GM12864 (cell line): ENCODE measurements at regions not wholly inside any gene's neighbourhood (a gene's known extent, or its start where the extent isn't known, plus 50 kb on each side); places are given as distances from the start of the nearest gene placed in this dataset.
"Not testable (repeated sequence)": the region's sequence is repeated elsewhere in the genome, so short reads cannot be mapped to it uniquely, and the experiment has no call there.

Experiments used
- DNase-seq: peaks from one replicate; pipeline ENCODE4 v3.0.0-alpha.2; 2011; ENCODE audit warnings: low read depth
- H3K4me3 ChIP-seq: 2 replicates; pipeline ENCODE4 v1.5.1; 2011; ENCODE audit warnings: mild to moderate bottlenecking, low read depth, low read length, control low read depth
- TF ChIP-seq, protein P1 (sequence below): IDR thresholded peaks from 2 replicates; pipeline ENCODE4 v1.5.1; 2011; ENCODE audit warnings: low read depth, mild to moderate bottlenecking, moderate library complexity, low read length, control low read depth, inconsistent platforms; ENCODE audit errors: missing control alignments

DNA sequence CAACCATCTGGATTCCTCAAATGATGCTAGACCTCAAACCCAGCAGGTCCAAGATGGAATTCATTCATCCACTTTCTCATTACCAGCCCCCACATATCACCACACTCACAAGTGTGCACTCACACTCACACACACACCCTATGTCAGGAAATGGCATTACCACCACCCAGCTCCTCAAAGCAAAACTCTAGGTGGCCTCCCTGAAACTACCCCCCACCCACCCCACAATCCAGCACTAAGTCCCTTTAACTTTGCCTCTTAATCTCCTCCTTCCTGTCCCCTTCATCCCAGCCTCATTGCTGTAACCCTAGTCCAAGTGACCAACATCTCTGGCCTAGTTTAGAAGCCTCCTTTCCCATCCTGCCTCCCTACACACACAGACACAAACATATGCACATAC, 109.4 kb downstream of the TNFAIP3 start:
- TF ChIP-seq, protein P1, sequence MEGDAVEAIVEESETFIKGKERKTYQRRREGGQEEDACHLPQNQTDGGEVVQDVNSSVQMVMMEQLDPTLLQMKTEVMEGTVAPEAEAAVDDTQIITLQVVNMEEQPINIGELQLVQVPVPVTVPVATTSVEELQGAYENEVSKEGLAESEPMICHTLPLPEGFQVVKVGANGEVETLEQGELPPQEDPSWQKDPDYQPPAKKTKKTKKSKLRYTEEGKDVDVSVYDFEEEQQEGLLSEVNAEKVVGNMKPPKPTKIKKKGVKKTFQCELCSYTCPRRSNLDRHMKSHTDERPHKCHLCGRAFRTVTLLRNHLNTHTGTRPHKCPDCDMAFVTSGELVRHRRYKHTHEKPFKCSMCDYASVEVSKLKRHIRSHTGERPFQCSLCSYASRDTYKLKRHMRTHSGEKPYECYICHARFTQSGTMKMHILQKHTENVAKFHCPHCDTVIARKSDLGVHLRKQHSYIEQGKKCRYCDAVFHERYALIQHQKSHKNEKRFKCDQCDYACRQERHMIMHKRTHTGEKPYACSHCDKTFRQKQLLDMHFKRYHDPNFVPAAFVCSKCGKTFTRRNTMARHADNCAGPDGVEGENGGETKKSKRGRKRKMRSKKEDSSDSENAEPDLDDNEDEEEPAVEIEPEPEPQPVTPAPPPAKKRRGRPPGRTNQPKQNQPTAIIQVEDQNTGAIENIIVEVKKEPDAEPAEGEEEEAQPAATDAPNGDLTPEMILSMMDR, result no peak
- DNase-seq, result no peak
- H3K4me3 ChIP-seq, result no peak overlapping the region

DNA sequence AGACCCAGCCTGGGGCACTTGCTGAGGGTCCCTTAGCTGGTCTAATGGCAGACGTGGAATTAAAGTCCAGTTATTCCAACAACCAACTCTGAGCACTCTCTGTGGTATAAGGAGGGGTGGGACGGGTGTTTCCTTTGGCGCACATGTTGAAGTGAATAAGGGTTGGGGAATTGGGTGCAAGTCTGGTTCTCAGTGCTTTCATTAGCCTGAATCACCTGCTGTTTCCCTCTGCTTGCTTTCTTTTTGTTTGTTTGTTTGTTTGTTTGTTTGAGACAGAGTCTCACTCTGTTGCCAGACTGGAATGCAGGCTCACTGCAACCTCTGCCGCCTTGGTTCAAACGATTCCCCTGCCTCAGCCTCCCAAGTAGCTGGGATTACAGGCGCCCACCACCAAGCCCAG, 110.1 kb downstream of the TNFAIP3 start:
- TF ChIP-seq, protein P1, result no peak

DNA sequence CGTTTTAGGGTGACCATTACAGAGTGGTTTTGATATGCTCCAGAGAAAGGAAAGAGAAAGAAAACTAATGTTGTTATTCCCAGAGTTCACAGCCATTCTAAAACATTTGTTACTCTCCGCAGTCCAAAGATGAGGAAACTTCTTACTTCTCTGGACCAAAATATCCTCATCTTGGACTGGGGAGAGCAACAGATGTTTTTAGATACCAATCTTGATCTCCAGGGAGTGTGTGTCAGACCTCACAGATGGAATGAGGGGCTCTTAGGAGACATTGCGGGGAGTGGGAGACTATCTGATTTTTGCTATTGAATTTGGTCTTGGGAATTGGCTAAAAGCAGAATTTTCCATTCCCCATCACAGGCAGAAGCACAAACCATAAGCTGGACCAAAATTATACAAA, 110.8 kb downstream of the TNFAIP3 start:
- H3K4me3 ChIP-seq, result no peak overlapping the region
- DNase-seq, result no peak
- TF ChIP-seq, protein P1, result no peak

More for the DNA sequence above, 110.1 kb downstream of the TNFAIP3 start:
- no peak for DNase-seq
- H3K4me3 ChIP-seq, result no peak overlapping the region

DNA sequence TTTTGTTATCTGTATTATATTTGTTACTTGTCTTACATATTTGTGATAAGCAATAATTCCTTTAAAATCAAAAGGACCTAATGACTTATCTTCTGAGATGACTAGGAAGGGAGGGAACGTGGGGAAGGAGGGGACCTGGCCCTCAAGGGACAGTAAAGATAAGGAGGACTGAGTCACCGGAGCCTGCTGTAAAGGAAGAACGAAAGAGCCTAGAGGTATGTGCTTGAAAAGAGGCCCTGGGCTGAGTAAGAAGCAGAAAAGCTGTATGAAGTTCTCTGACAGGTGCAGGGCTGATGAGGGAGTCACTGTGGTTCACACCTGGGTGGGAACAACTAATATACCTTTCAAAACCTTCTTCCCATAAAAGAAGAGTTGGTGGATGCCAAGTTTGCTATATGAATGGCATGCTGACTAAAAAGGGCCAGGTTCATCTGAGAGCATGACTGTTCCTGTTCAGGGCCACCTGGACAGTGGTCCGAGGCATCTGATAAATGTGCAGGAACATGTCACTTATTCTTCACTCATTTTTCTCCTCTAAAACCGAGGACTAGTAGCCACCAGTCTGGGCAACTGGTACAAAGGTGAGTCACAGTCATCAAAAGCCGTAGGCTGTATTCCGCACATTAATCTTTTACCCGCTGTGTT, 111.3 kb downstream of the TNFAIP3 start:
- H3K4me3 ChIP-seq, result no peak overlapping the region
- TF ChIP-seq, protein P1, result no peak
- DNase-seq, result no peak

DNA sequence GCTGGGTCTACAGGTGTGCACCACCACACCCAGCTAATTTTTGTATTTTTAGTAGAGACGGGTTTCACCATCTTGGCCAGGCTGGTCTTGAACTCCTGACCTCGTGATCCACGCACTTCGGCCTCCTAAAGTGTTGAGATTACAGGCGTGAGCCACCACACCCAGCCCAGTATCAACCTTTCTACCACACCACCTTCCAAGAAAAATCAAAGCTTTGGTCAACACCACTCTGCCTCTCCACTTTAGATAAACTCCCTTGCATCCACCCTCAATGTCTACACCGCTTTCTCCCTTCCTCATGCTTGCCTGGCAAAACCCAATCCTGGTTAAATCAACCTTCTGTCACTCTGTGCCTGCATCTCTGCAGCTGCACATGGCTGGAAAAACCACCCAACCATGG, 112.2 kb downstream of the TNFAIP3 start:
- not testable (repeated sequence) for DNase-seq, H3K4me3 ChIP-seq

DNA sequence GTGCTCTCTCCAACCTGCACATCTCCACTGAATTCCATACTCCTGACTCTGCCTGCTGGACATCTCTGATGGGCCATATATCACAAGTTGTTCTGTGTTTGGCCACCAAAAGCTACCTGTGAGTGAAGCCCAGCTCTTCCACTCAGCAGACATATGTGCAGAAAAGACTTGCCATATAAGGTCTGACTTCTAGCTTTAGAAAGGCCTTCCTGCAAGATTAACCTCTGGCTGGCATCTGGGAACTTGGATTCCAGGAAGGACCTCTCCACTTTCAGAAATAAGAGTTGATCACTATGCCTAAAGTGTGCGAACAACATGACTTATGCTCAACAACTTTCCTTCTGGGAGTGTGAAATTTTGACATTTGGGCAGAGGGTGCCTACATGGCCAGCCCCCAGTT, 113.7 kb downstream of the TNFAIP3 start:
- H3K4me3 ChIP-seq, result no peak overlapping the region
- TF ChIP-seq, protein P1, result no peak
- no peak for DNase-seq

DNA sequence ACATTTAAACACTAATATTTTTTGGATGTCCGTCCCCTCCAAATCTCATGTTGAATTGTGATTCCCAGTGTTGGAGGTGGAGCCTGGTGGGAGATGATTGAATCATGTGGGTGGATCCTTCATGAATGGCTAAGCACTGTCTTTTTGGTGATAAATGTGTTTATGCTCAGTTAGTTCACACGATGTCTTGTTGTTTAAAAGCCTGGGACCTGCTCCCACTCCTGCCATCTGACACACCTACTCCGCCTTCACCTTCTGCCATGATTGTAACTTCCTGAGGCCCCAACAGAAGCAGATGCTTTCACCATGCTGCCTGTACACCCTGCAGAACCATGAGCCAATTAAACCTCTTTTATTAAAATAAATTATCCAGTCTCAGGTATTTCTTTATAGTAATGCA, 114.7 kb downstream of the TNFAIP3 start:
- no peak for DNase-seq
- no peak overlapping the region for H3K4me3 ChIP-seq
- TF ChIP-seq, protein P1, result no peak
